Endodermal cell (in vitro differentiated cells): ENCODE measurements at regions not wholly inside any gene's neighbourhood (a gene's known extent, or its start where the extent isn't known, plus 50 kb on each side); places are given as distances from the start of the nearest gene placed in this dataset.

ENCODE experiments used
- DNase-seq: peaks from one replicate; pipeline ENCODE4 v3.0.0-alpha.2; 2017
- H3K27ac ChIP-seq: 2 replicates; pipeline ENCODE4 v1.5.1; 2013; ENCODE audit warnings: mild to moderate bottlenecking, low read depth, low read length, moderate library complexity
- H3K27me3 ChIP-seq: 2 replicates; pipeline ENCODE4 v1.6.1; 2013; ENCODE audit warnings: mild to moderate bottlenecking, low read length, moderate library complexity; ENCODE audit not compliant: insufficient read depth, control insufficient read depth, poor library complexity, severe bottlenecking
- H3K36me3 ChIP-seq: 2 replicates; pipeline ENCODE4 v1.7.0; 2013; ENCODE audit warnings: mild to moderate bottlenecking, low read length, moderate library complexity; ENCODE audit not compliant: control insufficient read depth, insufficient read depth
- H3K4me1 ChIP-seq: one replicate; pipeline ENCODE4 v1.7.0; 2013; ENCODE audit warnings: low read length; ENCODE audit not compliant: control insufficient read depth, insufficient read depth
- H3K4me3 ChIP-seq: 2 replicates; pipeline ENCODE4 v1.5.1; 2013; ENCODE audit warnings: mild to moderate bottlenecking, low read length, moderate library complexity
- H3K9ac ChIP-seq: 2 replicates; pipeline ENCODE4 v1.6.1; 2013; ENCODE audit warnings: mild to moderate bottlenecking, low read length, moderate library complexity; ENCODE audit not compliant: poor library complexity, severe bottlenecking; ENCODE audit errors: extremely low read depth
- H3K9me3 ChIP-seq: 2 replicates; pipeline ENCODE4 v1.6.1; 2013; ENCODE audit warnings: mild to moderate bottlenecking, low read length, moderate library complexity; ENCODE audit not compliant: control insufficient read depth
- H3K27ac Mint-ChIP-seq: 2 replicates; pipeline ENCODE4 v1.8.0; 2020; ENCODE audit warnings: mixed read lengths
- H3K27me3 Mint-ChIP-seq: 2 replicates; pipeline ENCODE4 v1.8.0; 2021; ENCODE audit warnings: mild to moderate bottlenecking, mixed read lengths; ENCODE audit not compliant: insufficient read depth
- H3K36me3 Mint-ChIP-seq: 2 replicates; pipeline ENCODE4 v1.8.0; 2020; ENCODE audit warnings: low read depth, mixed read lengths
- H3K4me1 Mint-ChIP-seq: 2 replicates; pipeline ENCODE4 v1.8.0; 2020; ENCODE audit warnings: mixed read lengths
- H3K4me3 Mint-ChIP-seq: 2 replicates; pipeline ENCODE4 v1.8.0; 2020; ENCODE audit warnings: mild to moderate bottlenecking, moderate library complexity, mixed read lengths
- H3K9me3 Mint-ChIP-seq: 2 replicates; pipeline ENCODE4 v1.8.0; 2020; ENCODE audit warnings: mild to moderate bottlenecking, mixed read lengths
- WGBS, 2 experiments: methylation state at CpG; one replicate each; pipeline versions ENCODE4 v1.1.5 to v1.1.7; 2013; ENCODE audit warnings: missing lambda C conversion rate in 2 of 2, mixed read lengths in 1 of 2; ENCODE audit not compliant: insufficient coverage in 1 of 2, insufficient read length in 1 of 2; 5-methylcytosine and 5-hydroxymethylcytosine counted together
- TF ChIP-seq, protein P1 (sequence below): fragments of 200-600 bp; sonication (generic); conservative IDR thresholded peaks from 2 replicates; pipeline ENCODE4 v1.5.0; 2021; ENCODE audit warnings: antibody characterized with exemption, mild to moderate bottlenecking

DNA sequence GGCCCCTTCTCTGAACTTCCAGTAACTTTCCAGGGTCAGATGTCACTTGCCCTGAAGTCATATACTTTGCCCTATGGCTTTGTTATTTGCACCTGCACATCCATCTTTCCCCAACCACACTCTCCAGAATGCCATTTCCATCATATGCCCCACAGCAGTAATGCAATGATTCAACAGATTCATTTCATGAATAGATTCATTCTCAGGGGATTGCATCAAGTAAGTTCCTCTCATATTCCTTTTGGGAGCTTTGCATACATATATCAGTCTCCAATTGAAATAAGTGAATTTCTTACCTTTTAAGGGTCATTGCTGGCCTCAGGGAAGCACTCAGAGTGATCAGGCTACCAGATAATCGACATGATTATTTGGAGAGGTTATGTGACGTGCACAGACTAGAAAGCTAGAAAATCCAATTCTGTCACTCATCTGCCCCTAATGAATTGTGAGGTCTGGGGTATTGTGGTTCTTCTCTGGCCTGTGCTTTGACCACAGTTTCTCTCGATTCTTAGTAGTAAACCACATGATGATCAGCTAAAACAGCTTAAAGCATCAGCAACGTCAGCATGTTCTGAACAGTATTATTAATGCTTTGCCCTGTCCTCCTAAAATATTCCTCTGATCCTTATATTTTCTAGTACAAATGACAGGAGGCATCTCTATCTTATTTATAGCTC, 179.9 kb downstream of the ATPSCKMT start:
- DNase-seq = no peak
- Histone ChIP-seq H3K4me3 (no peak overlapping the region), H3K9me3 (peaks cover 4% of the 10 kb centered on the region), H3K36me3 (no peaks in the 10 kb centered on the region), H3K27me3 (no peaks in the 10 kb centered on the region), H3K4me1 (no peaks in the 10 kb centered on the region), H3K27ac (no peak overlapping the region), H3K9ac (no peak overlapping the region)
- Mint-ChIP-seq H3K4me1 (no peaks in the 10 kb centered on the region), H3K4me3 (no peak overlapping the region), H3K27me3 (no peaks in the 10 kb centered on the region), H3K9me3 (peaks cover 19% of the 10 kb centered on the region), H3K36me3 (peaks cover 6% of the 10 kb centered on the region), H3K27ac (no peak overlapping the region)
- TF ChIP-seq, protein P1, sequence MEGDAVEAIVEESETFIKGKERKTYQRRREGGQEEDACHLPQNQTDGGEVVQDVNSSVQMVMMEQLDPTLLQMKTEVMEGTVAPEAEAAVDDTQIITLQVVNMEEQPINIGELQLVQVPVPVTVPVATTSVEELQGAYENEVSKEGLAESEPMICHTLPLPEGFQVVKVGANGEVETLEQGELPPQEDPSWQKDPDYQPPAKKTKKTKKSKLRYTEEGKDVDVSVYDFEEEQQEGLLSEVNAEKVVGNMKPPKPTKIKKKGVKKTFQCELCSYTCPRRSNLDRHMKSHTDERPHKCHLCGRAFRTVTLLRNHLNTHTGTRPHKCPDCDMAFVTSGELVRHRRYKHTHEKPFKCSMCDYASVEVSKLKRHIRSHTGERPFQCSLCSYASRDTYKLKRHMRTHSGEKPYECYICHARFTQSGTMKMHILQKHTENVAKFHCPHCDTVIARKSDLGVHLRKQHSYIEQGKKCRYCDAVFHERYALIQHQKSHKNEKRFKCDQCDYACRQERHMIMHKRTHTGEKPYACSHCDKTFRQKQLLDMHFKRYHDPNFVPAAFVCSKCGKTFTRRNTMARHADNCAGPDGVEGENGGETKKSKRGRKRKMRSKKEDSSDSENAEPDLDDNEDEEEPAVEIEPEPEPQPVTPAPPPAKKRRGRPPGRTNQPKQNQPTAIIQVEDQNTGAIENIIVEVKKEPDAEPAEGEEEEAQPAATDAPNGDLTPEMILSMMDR = no peak
- 77 to 80% methylated on average over 2 to 4 of the region's 4 CpGs for WGBS, 2 experiments

DNA sequence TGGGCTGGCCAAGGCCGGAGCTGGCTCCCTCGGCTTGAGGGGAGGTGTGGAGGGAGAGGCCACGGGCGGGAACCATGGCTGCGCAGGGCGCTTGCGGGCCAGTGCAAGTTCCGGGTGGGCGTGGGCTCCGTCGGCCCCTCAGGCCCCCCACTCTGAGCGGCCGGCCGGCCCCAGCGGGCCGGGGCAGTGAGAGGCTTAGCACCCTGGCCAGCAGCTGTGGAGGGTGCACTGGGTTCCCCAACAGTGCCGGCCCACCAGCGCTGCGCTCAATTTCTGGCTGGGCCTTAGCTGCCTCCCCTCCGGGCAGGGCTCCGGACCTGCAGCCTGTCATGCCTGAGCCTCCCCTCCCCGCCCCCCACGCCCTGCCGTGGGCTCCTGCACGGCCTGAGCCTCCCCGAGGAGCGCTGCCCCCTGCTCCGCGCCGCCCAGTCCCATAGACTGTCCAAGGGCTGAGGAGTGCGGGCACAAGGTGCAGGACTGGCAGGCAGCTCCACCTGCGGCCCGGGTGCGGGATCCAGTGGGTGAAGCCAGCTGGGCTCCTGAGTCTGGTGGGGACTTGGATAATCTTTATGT, 184.2 kb downstream of the ATPSCKMT start:
- H3K36me3 ChIP-seq = no peaks in the 10 kb centered on the region
- no peak overlapping the region for H3K27ac ChIP-seq

DNA sequence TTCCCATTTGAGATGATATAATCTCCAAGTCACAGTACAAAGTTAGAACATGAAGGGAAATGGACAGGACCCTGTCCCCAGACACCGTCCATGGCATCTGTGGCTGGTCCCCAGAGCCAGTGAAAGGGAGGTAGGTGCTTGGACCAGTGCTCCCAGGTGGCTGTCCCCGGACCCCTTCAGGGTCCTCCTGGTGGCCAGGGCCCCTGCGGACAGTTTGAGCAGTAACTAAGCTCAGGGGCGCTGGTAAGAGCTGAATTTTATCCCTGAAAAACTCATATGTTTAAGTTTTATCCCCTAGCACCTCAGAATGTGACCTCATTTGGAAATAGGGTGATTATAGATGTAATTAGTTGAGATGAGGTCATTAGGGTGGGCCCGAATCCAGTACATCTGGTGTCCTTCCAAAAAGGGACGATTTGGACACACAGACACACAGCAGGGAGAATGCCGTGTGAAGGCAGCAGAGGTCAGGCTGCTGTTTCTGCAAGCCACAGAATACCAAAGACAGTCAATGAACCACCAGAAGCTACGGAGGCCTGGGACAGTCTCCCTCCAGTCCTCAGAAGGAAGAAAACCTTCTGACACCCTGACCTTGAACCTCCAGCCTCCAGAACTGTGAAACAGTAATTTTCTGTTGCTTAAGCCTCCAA, 185.0 kb downstream of the ATPSCKMT start:
- Mint-ChIP-seq H3K4me3 (no peak overlapping the region), H3K36me3 (peaks cover 7% of the 10 kb centered on the region), H3K27ac (no peak overlapping the region), H3K9me3 (peaks cover 22% of the 10 kb centered on the region), H3K27me3 (no peaks in the 10 kb centered on the region), H3K4me1 (no peaks in the 10 kb centered on the region)
- Histone ChIP-seq H3K9ac (no peak overlapping the region), H3K27ac (no peak overlapping the region), H3K4me1 (no peaks in the 10 kb centered on the region), H3K27me3 (no peaks in the 10 kb centered on the region), H3K4me3 (no peak overlapping the region), H3K36me3 (no peaks in the 10 kb centered on the region), H3K9me3 (no peaks in the 10 kb centered on the region)
- TF ChIP-seq, protein P1 = no peak
- peak; percentile 26 for DNase-seq
- WGBS, 2 experiments = 92 to 97% methylated on average over 4 to 8 of the region's 8 CpGs

More for the DNA sequence above, 184.2 kb downstream of the ATPSCKMT start:
- Histone ChIP-seq H3K9ac (no peak overlapping the region), H3K4me3 (no peak overlapping the region), H3K27me3 (no peaks in the 10 kb centered on the region), H3K4me1 (no peaks in the 10 kb centered on the region), H3K9me3 (no peaks in the 10 kb centered on the region)
- no peaks in the 10 kb centered on the region for H3K4me1 Mint-ChIP-seq
- H3K27me3 Mint-ChIP-seq = no peaks in the 10 kb centered on the region
- no peak overlapping the region for H3K4me3 Mint-ChIP-seq
- peaks cover 7% of the 10 kb centered on the region for H3K36me3 Mint-ChIP-seq
- TF ChIP-seq, protein P1 = no peak
- DNase-seq = peak; percentile 26
- H3K9me3 Mint-ChIP-seq = peaks cover 22% of the 10 kb centered on the region
- 94 to 99% methylated on average over 13 to 34 of the region's 34 CpGs for WGBS, 2 experiments
- no peak overlapping the region for H3K27ac Mint-ChIP-seq
